Spinal cord (tissue), 9 donors: ENCODE measurements at regions not wholly inside any gene's neighbourhood (a gene's known extent, or its start where the extent isn't known, plus 50 kb on each side); places are given as distances from the start of the nearest gene placed in this dataset.

ENCODE experiments used
- DNase-seq, 6 donors: peaks; one replicate each; pipeline versions ENCODE4 v3.0.0 to v3.0.0-alpha.2; 2013 to 2015; ENCODE audit warnings: low spot score in 6 of 6, low read depth in 4 of 6
- H3K27ac ChIP-seq: one replicate; pipeline ENCODE4 v1.5.1; 2013; ENCODE audit warnings: low read depth, low read length, control low read depth
- H3K27me3 ChIP-seq: one replicate; pipeline ENCODE4 v1.6.1; 2013; ENCODE audit warnings: low read length; ENCODE audit not compliant: control insufficient read depth, insufficient read depth
- H3K36me3 ChIP-seq: one replicate; pipeline ENCODE4 v1.6.1; 2013; ENCODE audit warnings: low read length; ENCODE audit not compliant: control insufficient read depth, insufficient read depth
- H3K4me1 ChIP-seq: one replicate; pipeline ENCODE4 v1.6.1; 2013; ENCODE audit warnings: low read length; ENCODE audit not compliant: control insufficient read depth, insufficient read depth
- H3K4me3 ChIP-seq: one replicate; pipeline ENCODE4 v1.5.1; 2013; ENCODE audit warnings: low read depth, low read length, control low read depth
- H3K9me3 ChIP-seq: one replicate; pipeline ENCODE4 v1.6.1; 2013; ENCODE audit warnings: low read length; ENCODE audit not compliant: control insufficient read depth, insufficient read depth
- WGBS: methylation state at CpG from one replicate; pipeline ENCODE4 v1.1.5; 2013; ENCODE audit warnings: missing lambda C conversion rate; ENCODE audit not compliant: insufficient coverage; 5-methylcytosine and 5-hydroxymethylcytosine counted together
- donor health status: healthy.

GRCh38 chr4:126223784-126224407, 909.1 kb downstream of the FAT4 start:
- no peaks in the 10 kb centered on the region for H3K27me3 ChIP-seq
- no peak overlapping the region for H3K27ac ChIP-seq
- no CpG with 5 or more reads among the region's 2 CpGs for WGBS
- no peak overlapping the region for H3K4me3 ChIP-seq
- no peaks in the 10 kb centered on the region for H3K9me3 ChIP-seq
- H3K36me3 ChIP-seq, result no peaks in the 10 kb centered on the region
- H3K4me1 ChIP-seq, result no peaks in the 10 kb centered on the region
- peak in 1 of 6 donors; percentile 5 for DNase-seq

- Histone ChIP-seq H3K4me1 (no peaks in the 10 kb centered on the region), H3K27me3 (no peaks in the 10 kb centered on the region), H3K9me3 (no peaks in the 10 kb centered on the region), H3K36me3 (no peaks in the 10 kb centered on the region), H3K27ac (no peak overlapping the region), H3K4me3 (no peak overlapping the region)
- WGBS, result no CpG with 5 or more reads among the region's 4 CpGs
- DNase-seq, result peak in 1 of 6 donors; percentile 57
These were observed 912.7 kb downstream of the FAT4 start for GRCh38 chr4:126227428-126227827.

GRCh38 chr4:126230269-126230668, 915.5 kb downstream of the FAT4 start:
- Histone ChIP-seq H3K9me3 (peaks cover 4% of the 10 kb centered on the region), H3K36me3 (no peaks in the 10 kb centered on the region), H3K27ac (no peak overlapping the region), H3K4me1 (no peaks in the 10 kb centered on the region), H3K4me3 (no peak overlapping the region), H3K27me3 (no peaks in the 10 kb centered on the region)
- DNase-seq, result no peak
- 60% methylated on average over 1 of the region's 1 CpG for WGBS

- no peak for DNase-seq
- Histone ChIP-seq H3K36me3 (no peaks in the 10 kb centered on the region), H3K27ac (no peak overlapping the region), H3K4me3 (no peak overlapping the region), H3K9me3 (peaks cover 4% of the 10 kb centered on the region), H3K27me3 (no peaks in the 10 kb centered on the region), H3K4me1 (no peaks in the 10 kb centered on the region)
- no CpG with 5 or more reads among the region's 2 CpGs for WGBS
These were observed 918.7 kb downstream of the FAT4 start for GRCh38 chr4:126233483-126233882.

GRCh38 chr4:126238013-126238412, 923.3 kb downstream of the FAT4 start:
- H3K9me3 ChIP-seq, result peaks cover 4% of the 10 kb centered on the region
- H3K4me3 ChIP-seq, result no peak overlapping the region
- H3K27me3 ChIP-seq, result no peaks in the 10 kb centered on the region
- DNase-seq, result no peak
- no peaks in the 10 kb centered on the region for H3K36me3 ChIP-seq
- no peaks in the 10 kb centered on the region for H3K4me1 ChIP-seq
- no peak overlapping the region for H3K27ac ChIP-seq

- Histone ChIP-seq H3K4me3 (no peak overlapping the region), H3K36me3 (no peaks in the 10 kb centered on the region), H3K27me3 (no peaks in the 10 kb centered on the region), H3K27ac (no peak overlapping the region), H3K4me1 (no peaks in the 10 kb centered on the region), H3K9me3 (no peaks in the 10 kb centered on the region)
- no CpG with 5 or more reads among the region's 2 CpGs for WGBS
- DNase-seq, result no peak
These were observed 926.9 kb downstream of the FAT4 start for GRCh38 chr4:126241634-126242033.

- peak in 1 of 6 donors; percentile 70 for DNase-seq
- no peaks in the 10 kb centered on the region for H3K9me3 ChIP-seq
- no peaks in the 10 kb centered on the region for H3K27me3 ChIP-seq
- no peaks in the 10 kb centered on the region for H3K36me3 ChIP-seq
- H3K4me3 ChIP-seq, result no peak overlapping the region
- no peak overlapping the region for H3K27ac ChIP-seq
- H3K4me1 ChIP-seq, result no peaks in the 10 kb centered on the region
- 31% methylated on average over 7 of the region's 7 CpGs for WGBS
These were observed 928.1 kb downstream of the FAT4 start for GRCh38 chr4:126242679-126243390.

- H3K9me3 ChIP-seq, result no peaks in the 10 kb centered on the region
- no CpG with 5 or more reads among the region's 3 CpGs for WGBS
- H3K4me1 ChIP-seq, result no peaks in the 10 kb centered on the region
- H3K4me3 ChIP-seq, result no peak overlapping the region
- H3K27ac ChIP-seq, result no peak overlapping the region
- H3K36me3 ChIP-seq, result no peaks in the 10 kb centered on the region
- DNase-seq, result no peak
- no peaks in the 10 kb centered on the region for H3K27me3 ChIP-seq
These were observed 932.7 kb downstream of the FAT4 start for GRCh38 chr4:126247409-126247808.

- WGBS, result no CpG with 5 or more reads among the region's 2 CpGs
- H3K9me3 ChIP-seq, result no peaks in the 10 kb centered on the region
These were observed 935.3 kb downstream of the FAT4 start for GRCh38 chr4:126250006-126250405.

GRCh38 chr4:126251169-126251568, 936.4 kb downstream of the FAT4 start:
- no peaks in the 10 kb centered on the region for H3K4me1 ChIP-seq
- H3K9me3 ChIP-seq, result no peaks in the 10 kb centered on the region
- no peaks in the 10 kb centered on the region for H3K27me3 ChIP-seq
- no peak overlapping the region for H3K27ac ChIP-seq
- no peak for DNase-seq
- no peak overlapping the region for H3K4me3 ChIP-seq
- no peaks in the 10 kb centered on the region for H3K36me3 ChIP-seq

More at GRCh38 chr4:126250006-126250405, 935.3 kb downstream of the FAT4 start:
- Histone ChIP-seq H3K27me3 (no peaks in the 10 kb centered on the region), H3K27ac (no peak overlapping the region), H3K4me1 (no peaks in the 10 kb centered on the region), H3K36me3 (no peaks in the 10 kb centered on the region), H3K4me3 (no peak overlapping the region)
- DNase-seq, result no peak
